Spleen (tissue), 11 donors: ENCODE measurements at regions not wholly inside any gene's neighbourhood (a gene's known extent, or its start where the extent isn't known, plus 50 kb on each side); places are given as distances from the start of the nearest gene placed in this dataset.

Experiments
- DNase-seq: peaks from one replicate; pipeline ENCODE4 v3.0.0-alpha.2; 2020
- H3K27ac ChIP-seq, 8 donors: fragments of 200-600 bp; sonication (generic) in 7 of 8; 1 replicate in 4 of 8; 2 replicates in 4 of 8; pipeline versions ENCODE4 v1.5.0 to v1.8.0; 2016 to 2021; ENCODE audit warnings: inconsistent platforms in 4 of 8, mild to moderate bottlenecking in 4 of 8, moderate library complexity in 1 of 8
- H3K27me3 ChIP-seq, 7 donors: fragments of 200-600 bp; sonication (generic) in 6 of 7; replicated peaks in 1 of 7; 1 replicate in 4 of 7; 2 replicates in 3 of 7; pipeline versions ENCODE4 v1.5.0 to v1.8.0; 2016 to 2021; ENCODE audit warnings: inconsistent platforms in 3 of 7, mild to moderate bottlenecking in 1 of 7
- H3K36me3 ChIP-seq, 6 donors: fragments of 200-600 bp; sonication (generic) in 5 of 6; 1 replicate in 4 of 6; 2 replicates in 2 of 6; pipeline versions ENCODE4 v1.5.0 to v1.8.0; 2016 to 2021; ENCODE audit warnings: inconsistent platforms in 2 of 6
- H3K4me1 ChIP-seq, 6 donors: fragments of 200-600 bp; sonication (generic) in 5 of 6; 1 replicate in 3 of 6; 2 replicates in 3 of 6; pipeline versions ENCODE4 v1.5.0 to v1.8.0; 2016 to 2021; ENCODE audit warnings: inconsistent platforms in 3 of 6
- H3K4me3 ChIP-seq, 8 donors: fragments of 200-600 bp; sonication (generic) in 7 of 8; 1 replicate in 4 of 8; 2 replicates in 4 of 8; pipeline versions ENCODE4 v1.5.0 to v1.8.0; 2016 to 2021; ENCODE audit warnings: inconsistent platforms in 4 of 8, mild to moderate bottlenecking in 4 of 8, moderate library complexity in 2 of 8
- H3K9me3 ChIP-seq, 8 donors: fragments of 200-600 bp; sonication (generic) in 7 of 8; 1 replicate in 4 of 8; 2 replicates in 4 of 8; pipeline versions ENCODE4 v1.5.0 to v1.8.0; 2016 to 2021; ENCODE audit warnings: inconsistent platforms in 4 of 8
- CTCF ChIP-seq, 11 experiments: fragments of 200-600 bp in 7 of 11; fragments of 450-650 bp in 4 of 11; sonication (generic) in 4 of 11; IDR thresholded peaks in 8 of 11; conservative IDR thresholded peaks in 3 of 11; 1 replicate in 7 of 11; 2 replicates in 4 of 11; pipeline versions ENCODE4 v1.4.0 to v1.8.0; 2016 to 2021; ENCODE audit warnings: antibody characterized with exemption in 11 of 11, inconsistent platforms in 4 of 11, mild to moderate bottlenecking in 1 of 11
- POLR2A ChIP-seq, 3 donors: fragments of 450-650 bp; IDR thresholded peaks; one replicate each; pipeline ENCODE4 v1.5.1; 2017; ENCODE audit warnings: antibody characterized with exemption in 3 of 3, mild to moderate bottlenecking in 1 of 3
- POLR2AphosphoS5 ChIP-seq, 3 donors: sonication (generic); formaldehyde crosslinking; IDR thresholded peaks; one replicate each; pipeline ENCODE4 v1.5.1; 2017; ENCODE audit warnings: antibody characterized with exemption in 3 of 3
- WGBS, 5 donors: extraction: QIAGEN DNeasy Blood & Tissue Kit in 3 of 5; methylation state at CpG; one replicate each; pipeline versions ENCODE4 v1.1.5 to v1.1.7; 2013 to 2018; 5-methylcytosine and 5-hydroxymethylcytosine counted together
- intact Hi-C: fragments of 100-400 bp; cut with DNase I; formaldehyde crosslinking; loops from one replicate; pipeline ENCODE4 v1.15.0; 2023; ENCODE audit warnings: low total_unique reads
- donor health status: healthy with polysubstance abuse.
- donor health status: DM: no; HTN: no; CAD: no; lungs with moderate emphysema.
- donor health status: DM: no; HTN: no; CAD: no.
- donor health status: Bipolar disorder and iron deficiency.
- donor health status: healthy.
- donor health status: DM: no; HTN: no; CAD: no.
- donor health status: DM: yes; HTN: yes; CAD: no.

- 70 to 80% (median 74%) methylated on average over 9 of the region's 9 CpGs for WGBS, 5 donors
- intact Hi-C loops: no loop called here
- Histone ChIP-seq H3K27ac (no peak overlapping the region), H3K36me3 (no peaks in the 10 kb centered on the region), H3K4me1 (no peaks in the 10 kb centered on the region), H3K9me3 (no peaks in the 10 kb centered on the region), H3K4me3 (no peak overlapping the region), H3K27me3 (no peaks in the 10 kb centered on the region)
- no peak for DNase-seq
- TF ChIP-seq POLR2A (IDR thresholded peaks at IDR 0.05): no peak
- no peak for TF ChIP-seq CTCF (IDR thresholded peaks at IDR 0.05 in 8 of 11, conservative IDR thresholded peaks at IDR 0.05 in 3 of 11)
- no peak for TF ChIP-seq POLR2AphosphoS5 (IDR thresholded peaks at IDR 0.05)
Measured at GRCh38 chr7:124667312-124668153, 98.1 kb downstream of the GPR37 start.

DNA sequence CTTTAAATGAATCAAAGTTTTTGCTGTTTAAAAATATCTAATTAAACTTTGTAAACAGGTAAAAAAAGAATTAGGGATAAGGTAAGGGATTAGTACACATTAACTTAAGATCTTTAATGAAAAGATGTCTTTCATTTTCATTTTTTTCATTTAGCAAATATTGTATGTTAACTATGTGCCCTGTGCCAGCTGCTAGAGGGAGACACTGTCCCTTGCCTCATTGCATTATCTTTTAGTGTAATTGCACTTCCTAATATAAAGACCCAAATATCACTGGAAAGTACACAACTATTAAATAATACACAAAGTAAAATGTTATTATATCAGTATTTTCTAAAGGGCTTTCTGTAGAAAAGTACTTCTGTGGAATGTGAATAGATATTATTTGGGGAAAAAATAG, 102.7 kb downstream of the GPR37 start:
- no peak for DNase-seq
- no peaks in the 10 kb centered on the region for H3K9me3 ChIP-seq
- H3K36me3 ChIP-seq: no peaks in the 10 kb centered on the region
- TF ChIP-seq POLR2A (IDR thresholded peaks at IDR 0.05) (no peak), CTCF (IDR thresholded peaks at IDR 0.05 in 8 of 11, conservative IDR thresholded peaks at IDR 0.05 in 3 of 11) (no peak), POLR2AphosphoS5 (IDR thresholded peaks at IDR 0.05) (no peak)
- no peak overlapping the region for H3K4me3 ChIP-seq
- H3K27me3 ChIP-seq: no peaks in the 10 kb centered on the region
- no peak overlapping the region for H3K27ac ChIP-seq
- no peaks in the 10 kb centered on the region for H3K4me1 ChIP-seq
- intact Hi-C loops: no loop called here

DNA sequence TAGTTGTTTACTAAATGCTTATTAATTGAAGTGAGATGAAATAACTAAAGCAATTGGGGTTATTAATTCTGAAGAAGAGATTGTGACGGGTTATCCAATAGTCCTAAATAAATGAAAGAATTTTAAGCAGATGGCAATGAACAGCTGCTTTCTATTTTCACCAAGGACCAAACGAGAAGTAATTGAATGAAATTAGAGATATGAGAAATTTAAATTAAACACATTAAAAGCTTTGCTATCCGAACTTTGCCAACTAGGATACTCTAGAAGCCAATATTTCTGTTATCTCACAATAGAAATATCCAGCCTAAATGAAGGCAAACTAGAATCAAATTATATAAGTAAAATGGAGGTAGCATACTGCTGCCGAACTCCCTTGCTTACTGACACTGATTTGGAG, 103.2 kb downstream of the GPR37 start:
- Histone ChIP-seq H3K36me3 (no peaks in the 10 kb centered on the region), H3K4me3 (no peak overlapping the region), H3K4me1 (no peaks in the 10 kb centered on the region), H3K27me3 (no peaks in the 10 kb centered on the region), H3K9me3 (no peaks in the 10 kb centered on the region), H3K27ac (no peak overlapping the region)
- intact Hi-C loops: no loop called here
- DNase-seq: no peak
- TF ChIP-seq POLR2A (IDR thresholded peaks at IDR 0.05) (no peak), CTCF (IDR thresholded peaks at IDR 0.05 in 8 of 11, conservative IDR thresholded peaks at IDR 0.05 in 3 of 11) (no peak), POLR2AphosphoS5 (IDR thresholded peaks at IDR 0.05) (no peak)
- WGBS, 5 donors: 66 to 75% (median 69%) methylated on average over 4 of the region's 4 CpGs

DNA sequence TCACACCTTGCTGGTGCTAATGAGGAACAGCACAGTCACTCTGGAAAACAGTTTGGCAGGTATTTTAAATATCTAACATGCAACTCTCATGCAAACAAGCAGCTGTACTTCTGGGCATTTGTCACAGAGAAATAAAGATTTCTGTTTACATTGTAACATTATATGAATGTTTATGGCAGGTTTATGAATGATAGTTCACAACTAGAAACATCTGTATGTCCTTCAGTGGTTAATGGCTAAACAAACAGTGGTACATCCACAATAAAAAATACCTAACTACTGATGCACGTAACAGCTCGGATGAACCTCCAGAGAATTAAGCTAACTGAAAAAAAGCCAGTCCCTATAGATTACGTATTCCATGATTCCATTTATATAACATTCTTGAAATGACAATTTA, 109.6 kb downstream of the GPR37 start:
- intact Hi-C loops: no loop called here
- Histone ChIP-seq H3K36me3 (no peaks in the 10 kb centered on the region), H3K27ac (no peak overlapping the region), H3K4me3 (no peak overlapping the region), H3K4me1 (no peaks in the 10 kb centered on the region), H3K9me3 (no peaks in the 10 kb centered on the region), H3K27me3 (no peaks in the 10 kb centered on the region)
- TF ChIP-seq POLR2A (IDR thresholded peaks at IDR 0.05) (no peak), CTCF (IDR thresholded peaks at IDR 0.05 in 8 of 11, conservative IDR thresholded peaks at IDR 0.05 in 3 of 11) (no peak), POLR2AphosphoS5 (IDR thresholded peaks at IDR 0.05) (no peak)
- 69 to 86% (median 82%) methylated on average over 3 of the region's 3 CpGs for WGBS, 5 donors
- no peak for DNase-seq
